ENCODE measurements at regions not wholly inside any gene's neighbourhood (a gene's known extent, or its start where the extent isn't known, plus 50 kb on each side); places are given as distances from the start of the nearest gene placed in this dataset.

- Mint-ChIP-seq H3K27me3 (no peaks in the 10 kb centered on the region), H3K36me3 (ENCODE audit: low read depth) (no peaks in the 10 kb centered on the region), H3K9me3 (peaks cover 7% of the 10 kb centered on the region), H3K4me1 (no peaks in the 10 kb centered on the region), H3K27ac (no peak overlapping the region), H3K4me3 (no peak overlapping the region)
- ATAC-seq (replicated peaks), result no peak
Measured at GRCh38 chr1:222921945-222922344, 107.1 kb downstream of the DISP1 start.

- ATAC-seq (replicated peaks), result no peak
- Mint-ChIP-seq H3K27ac (no peak overlapping the region), H3K27me3 (no peaks in the 10 kb centered on the region), H3K4me3 (no peak overlapping the region), H3K4me1 (no peaks in the 10 kb centered on the region), H3K9me3 (no peaks in the 10 kb centered on the region), H3K36me3 (ENCODE audit: low read depth) (no peaks in the 10 kb centered on the region)
Measured at GRCh38 chr1:222923506-222923905, 108.7 kb downstream of the DISP1 start.

- no peaks in the 10 kb centered on the region for H3K27me3 Mint-ChIP-seq
- no peak overlapping the region for H3K4me3 Mint-ChIP-seq
- no peaks in the 10 kb centered on the region for H3K9me3 Mint-ChIP-seq
- H3K27ac Mint-ChIP-seq, result no peak overlapping the region
- no peaks in the 10 kb centered on the region for H3K36me3 Mint-ChIP-seq (ENCODE audit: low read depth)
- H3K4me1 Mint-ChIP-seq, result no peaks in the 10 kb centered on the region
- ATAC-seq (replicated peaks), result no peak
Measured at GRCh38 chr1:222924136-222924706, 109.4 kb downstream of the DISP1 start.

GRCh38 chr1:222926566-222926965, 111.7 kb downstream of the DISP1 start:
- no peaks in the 10 kb centered on the region for H3K36me3 Mint-ChIP-seq (ENCODE audit: low read depth)

GRCh38 chr1:222927031-222927430, 112.2 kb downstream of the DISP1 start:
- no peaks in the 10 kb centered on the region for H3K4me1 Mint-ChIP-seq
- no peaks in the 10 kb centered on the region for H3K9me3 Mint-ChIP-seq
- no peak for ATAC-seq (replicated peaks)

More at GRCh38 chr1:222926566-222926965, 111.7 kb downstream of the DISP1 start:
- Mint-ChIP-seq H3K27ac (no peak overlapping the region), H3K9me3 (no peaks in the 10 kb centered on the region), H3K4me1 (no peaks in the 10 kb centered on the region), H3K27me3 (no peaks in the 10 kb centered on the region), H3K4me3 (no peak overlapping the region)
- ATAC-seq (replicated peaks), result no peak

GRCh38 chr1:222928212-222928611, 113.4 kb downstream of the DISP1 start:
- no peak for ATAC-seq (replicated peaks)
- H3K9me3 Mint-ChIP-seq, result no peaks in the 10 kb centered on the region
- H3K36me3 Mint-ChIP-seq (ENCODE audit: low read depth), result no peaks in the 10 kb centered on the region
- no peaks in the 10 kb centered on the region for H3K27me3 Mint-ChIP-seq
- no peaks in the 10 kb centered on the region for H3K4me1 Mint-ChIP-seq
- no peak overlapping the region for H3K27ac Mint-ChIP-seq
- no peak overlapping the region for H3K4me3 Mint-ChIP-seq

More at GRCh38 chr1:222927031-222927430, 112.2 kb downstream of the DISP1 start:
- Mint-ChIP-seq H3K27ac (no peak overlapping the region), H3K27me3 (no peaks in the 10 kb centered on the region), H3K36me3 (ENCODE audit: low read depth) (no peaks in the 10 kb centered on the region), H3K4me3 (no peak overlapping the region)

GRCh38 chr1:222930070-222930469, 115.2 kb downstream of the DISP1 start:
- Mint-ChIP-seq H3K4me1 (no peaks in the 10 kb centered on the region), H3K27me3 (no peaks in the 10 kb centered on the region), H3K9me3 (no peaks in the 10 kb centered on the region), H3K36me3 (ENCODE audit: low read depth) (no peaks in the 10 kb centered on the region), H3K4me3 (no peak overlapping the region), H3K27ac (no peak overlapping the region)
- ATAC-seq (replicated peaks), result no peak

GRCh38 chr1:222931023-222931422, 116.2 kb downstream of the DISP1 start:
- Mint-ChIP-seq H3K9me3 (no peaks in the 10 kb centered on the region), H3K4me1 (no peaks in the 10 kb centered on the region), H3K4me3 (no peak overlapping the region), H3K36me3 (ENCODE audit: low read depth) (no peaks in the 10 kb centered on the region), H3K27me3 (no peaks in the 10 kb centered on the region), H3K27ac (no peak overlapping the region)
- ATAC-seq (replicated peaks), result no peak

- Mint-ChIP-seq H3K4me1 (no peaks in the 10 kb centered on the region), H3K36me3 (ENCODE audit: low read depth) (no peaks in the 10 kb centered on the region), H3K9me3 (no peaks in the 10 kb centered on the region), H3K4me3 (no peak overlapping the region), H3K27ac (no peak overlapping the region), H3K27me3 (no peaks in the 10 kb centered on the region)
- ATAC-seq (replicated peaks), result no peak
Measured at GRCh38 chr1:222933273-222933672, 118.4 kb downstream of the DISP1 start.

- no peak for ATAC-seq (replicated peaks)
- no peaks in the 10 kb centered on the region for H3K9me3 Mint-ChIP-seq
- H3K27me3 Mint-ChIP-seq, result no peaks in the 10 kb centered on the region
- H3K27ac Mint-ChIP-seq, result no peak overlapping the region
- H3K4me1 Mint-ChIP-seq, result no peaks in the 10 kb centered on the region
- no peak overlapping the region for H3K4me3 Mint-ChIP-seq
- no peaks in the 10 kb centered on the region for H3K36me3 Mint-ChIP-seq (ENCODE audit: low read depth)
Measured at GRCh38 chr1:222935239-222935900, 120.5 kb downstream of the DISP1 start.

GRCh38 chr1:222936042-222936441, 121.2 kb downstream of the DISP1 start:
- no peaks in the 10 kb centered on the region for H3K36me3 Mint-ChIP-seq (ENCODE audit: low read depth)
- no peaks in the 10 kb centered on the region for H3K4me1 Mint-ChIP-seq
- no peaks in the 10 kb centered on the region for H3K9me3 Mint-ChIP-seq
- ATAC-seq (replicated peaks), result no peak
- no peak overlapping the region for H3K4me3 Mint-ChIP-seq
- no peak overlapping the region for H3K27ac Mint-ChIP-seq
- H3K27me3 Mint-ChIP-seq, result no peaks in the 10 kb centered on the region

- Mint-ChIP-seq H3K27me3 (no peaks in the 10 kb centered on the region), H3K4me1 (no peaks in the 10 kb centered on the region), H3K36me3 (ENCODE audit: low read depth) (peaks cover 6% of the 10 kb centered on the region), H3K27ac (no peak overlapping the region), H3K4me3 (no peak overlapping the region), H3K9me3 (no peaks in the 10 kb centered on the region)
- ATAC-seq (replicated peaks), result no peak
Measured at GRCh38 chr1:222938986-222939385, 124.1 kb downstream of the DISP1 start.

- Mint-ChIP-seq H3K9me3 (no peaks in the 10 kb centered on the region), H3K4me3 (no peak overlapping the region), H3K27ac (no peak overlapping the region), H3K36me3 (ENCODE audit: low read depth) (peaks cover 11% of the 10 kb centered on the region), H3K4me1 (no peaks in the 10 kb centered on the region), H3K27me3 (no peaks in the 10 kb centered on the region)
- ATAC-seq (replicated peaks), result no peak
Measured at GRCh38 chr1:222940095-222940494, 125.3 kb downstream of the DISP1 start.

- Mint-ChIP-seq H3K4me1 (no peaks in the 10 kb centered on the region), H3K9me3 (no peaks in the 10 kb centered on the region), H3K27me3 (no peaks in the 10 kb centered on the region), H3K36me3 (ENCODE audit: low read depth) (peaks cover 11% of the 10 kb centered on the region), H3K4me3 (no peak overlapping the region), H3K27ac (no peak overlapping the region)
- no peak for ATAC-seq (replicated peaks)
Measured at GRCh38 chr1:222940906-222941305, 126.1 kb downstream of the DISP1 start.

GRCh38 chr1:222941425-222941824, 126.6 kb downstream of the DISP1 start:
- Mint-ChIP-seq H3K27ac (no peak overlapping the region), H3K27me3 (no peaks in the 10 kb centered on the region), H3K4me3 (no peak overlapping the region), H3K36me3 (ENCODE audit: low read depth) (peaks cover 11% of the 10 kb centered on the region), H3K9me3 (no peaks in the 10 kb centered on the region), H3K4me1 (no peaks in the 10 kb centered on the region)
- ATAC-seq (replicated peaks), result no peak
